OCI-LY7 (cell line): ENCODE measurements at regions not wholly inside any gene's neighbourhood (a gene's known extent, or its start where the extent isn't known, plus 50 kb on each side); places are given as distances from the start of the nearest gene placed in this dataset.

Source experiments
- EZH2phosphoT487 ChIP-seq: fragments of 200-600 bp; sonication (generic); IDR thresholded peaks from 2 replicates; pipeline ENCODE4 v1.6.1; 2018; ENCODE audit warnings: low read depth, borderline replicate concordance, mild to moderate bottlenecking, mixed run types, antibody characterized with exemption, low read length, moderate library complexity, mixed read lengths
- TF ChIP-seq, protein P1 (sequence below): fragments of 200-600 bp; sonication (generic); conservative IDR thresholded peaks from 2 replicates; pipeline ENCODE4 v1.5.1; 2014; ENCODE audit warnings: mild to moderate bottlenecking, antibody characterized with exemption, low read length, moderate library complexity, mixed read lengths

DNA sequence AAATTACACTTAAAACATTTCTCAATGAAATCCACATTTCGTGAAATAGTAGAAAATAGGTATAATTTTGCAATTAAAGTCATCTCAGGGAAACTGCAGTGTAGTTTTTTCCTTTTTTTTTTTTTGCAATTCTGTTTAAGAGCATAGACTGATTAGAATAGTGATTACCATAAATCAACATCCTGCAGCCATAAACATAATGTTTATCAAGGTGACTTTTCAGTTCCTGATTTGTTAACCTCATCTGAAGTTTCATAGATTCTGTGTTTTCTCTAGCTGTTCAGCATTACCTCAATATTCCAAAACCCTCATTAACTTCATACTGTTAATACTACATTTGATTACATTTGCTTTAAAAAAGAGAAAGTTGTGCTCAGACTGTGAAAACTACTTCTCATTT, 286.3 kb upstream of the DACH1 start:
- TF ChIP-seq, protein P1, sequence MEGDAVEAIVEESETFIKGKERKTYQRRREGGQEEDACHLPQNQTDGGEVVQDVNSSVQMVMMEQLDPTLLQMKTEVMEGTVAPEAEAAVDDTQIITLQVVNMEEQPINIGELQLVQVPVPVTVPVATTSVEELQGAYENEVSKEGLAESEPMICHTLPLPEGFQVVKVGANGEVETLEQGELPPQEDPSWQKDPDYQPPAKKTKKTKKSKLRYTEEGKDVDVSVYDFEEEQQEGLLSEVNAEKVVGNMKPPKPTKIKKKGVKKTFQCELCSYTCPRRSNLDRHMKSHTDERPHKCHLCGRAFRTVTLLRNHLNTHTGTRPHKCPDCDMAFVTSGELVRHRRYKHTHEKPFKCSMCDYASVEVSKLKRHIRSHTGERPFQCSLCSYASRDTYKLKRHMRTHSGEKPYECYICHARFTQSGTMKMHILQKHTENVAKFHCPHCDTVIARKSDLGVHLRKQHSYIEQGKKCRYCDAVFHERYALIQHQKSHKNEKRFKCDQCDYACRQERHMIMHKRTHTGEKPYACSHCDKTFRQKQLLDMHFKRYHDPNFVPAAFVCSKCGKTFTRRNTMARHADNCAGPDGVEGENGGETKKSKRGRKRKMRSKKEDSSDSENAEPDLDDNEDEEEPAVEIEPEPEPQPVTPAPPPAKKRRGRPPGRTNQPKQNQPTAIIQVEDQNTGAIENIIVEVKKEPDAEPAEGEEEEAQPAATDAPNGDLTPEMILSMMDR, result no peak
- no peak for TF ChIP-seq EZH2phosphoT487
